Motor neuron (in vitro differentiated cells): ENCODE measurements at regions not wholly inside any gene's neighbourhood (a gene's known extent, or its start where the extent isn't known, plus 50 kb on each side); places are given as distances from the start of the nearest gene placed in this dataset.

Source experiments
- ATAC-seq, 8 experiments: fragments of 200-7000 bp; cut with Tn5 transposase; replicated peaks in 6 of 8; 2 replicates each; pipeline ENCODE4 v1.8.0; 2021; ENCODE audit warnings: mild to moderate bottlenecking in 8 of 8, moderate library complexity in 8 of 8
- H3K27ac ChIP-seq, 2 donors: fragments of 250-450 bp; sonication (Bioruptor Pico); 2 replicates each; pipeline ENCODE4 v1.9.0; 2021; ENCODE audit warnings: antibody characterized with exemption in 2 of 2, mild to moderate bottlenecking in 2 of 2, moderate library complexity in 1 of 2
- H3K4me1 ChIP-seq, 2 donors: fragments of 250-450 bp; sonication (Bioruptor Pico); replicated peaks in 1 of 2; 2 replicates each; pipeline ENCODE4 v1.6.1; 2021; ENCODE audit warnings: antibody characterized with exemption in 2 of 2, mild to moderate bottlenecking in 2 of 2, moderate library complexity in 1 of 2
- H3K4me3 ChIP-seq, 5 donors: fragments of 250-450 bp; sonication (Bioruptor Pico); 2 replicates each; pipeline ENCODE4 v1.9.0; 2021; ENCODE audit warnings: antibody characterized with exemption in 5 of 5, mild to moderate bottlenecking in 5 of 5, moderate library complexity in 4 of 5
- WGBS, 10 experiments: fragments of 450-650 bp; shearing (Covaris generic); methylation state at CpG; one replicate each; pipeline ENCODE4 v1.0.0; 2022; 5-methylcytosine and 5-hydroxymethylcytosine counted together
- in situ Hi-C, 9 experiments: fragments of 400-800 bp; cut with MboI; loops; one replicate each; pipeline ENCODE4 v1.15.0; 2021; ENCODE audit warnings: low sequenced_read_pairs in 9 of 9, low pct_unique_long_range_greater_than_20kb in 2 of 9; ENCODE audit not compliant: unreplicated experiment in 9 of 9

DNA sequence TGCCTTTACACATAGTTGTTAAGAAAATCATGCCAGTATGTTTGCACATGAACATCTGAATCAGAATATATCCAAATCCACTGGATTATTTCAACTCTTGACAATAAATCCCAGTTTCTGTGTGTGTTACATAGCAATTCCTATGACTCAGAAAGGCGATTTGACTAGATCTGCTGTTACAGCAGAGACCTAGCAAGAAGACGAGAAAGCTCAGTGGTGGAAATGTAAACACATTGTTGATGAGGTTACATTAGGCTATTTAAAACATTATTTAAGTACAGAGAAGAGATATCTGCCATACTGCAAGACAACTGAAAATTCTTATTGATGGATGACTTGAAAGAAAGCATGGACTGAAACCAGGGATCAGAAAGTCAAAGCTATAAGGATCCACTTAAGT is 73.0 kb upstream of the SMIM21 start:
- 25 to 100% (median 83%) methylated on average over 1 to 2 of the region's 2 CpGs; no CpG with 5 or more reads in 1 of the 10 experiments for WGBS, 10 experiments
- Histone ChIP-seq H3K4me1 (peaks cover 25 to 43% of the 10 kb centered on the region in 2 donors), H3K4me3 (no peak overlapping the region), H3K27ac (no peak overlapping the region)
- peak in 3 of 8 experiments; percentile 16 to 66 (median 22) for ATAC-seq
- in situ Hi-C loops: no loop called here

DNA sequence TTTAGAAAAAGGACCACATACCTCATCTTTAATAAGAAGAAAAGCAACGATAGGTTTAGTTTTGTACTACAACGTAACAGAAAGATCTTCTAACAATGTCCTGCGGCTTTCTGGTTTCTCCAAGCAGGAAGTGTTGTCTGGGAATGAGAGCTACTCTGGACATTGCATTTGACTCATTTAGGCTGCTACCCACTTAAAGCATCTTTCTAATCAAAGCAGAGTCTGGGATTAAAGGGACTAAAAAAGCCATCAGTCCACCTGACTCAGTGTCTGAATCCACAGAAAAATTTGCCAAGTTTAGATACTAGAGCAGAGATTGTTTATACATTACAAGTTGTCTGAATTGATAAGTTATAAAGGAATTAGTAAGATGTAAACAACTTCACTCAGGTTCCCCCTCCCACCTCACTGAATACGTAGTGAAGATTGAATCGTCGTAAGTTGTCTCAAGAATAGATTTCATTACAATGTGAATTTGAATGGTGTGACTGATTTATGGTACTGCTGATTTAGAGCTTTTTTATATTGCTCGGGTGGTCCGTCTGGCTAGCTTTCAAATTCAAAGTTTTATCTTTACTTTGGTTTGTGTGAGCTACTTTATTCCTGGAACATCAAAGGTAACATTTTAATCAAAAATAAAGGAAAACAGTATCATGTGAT is 70.2 kb upstream of the SMIM21 start:
- H3K4me3 ChIP-seq: no peak overlapping the region
- ATAC-seq: peak in 2 of 8 experiments; percentile 18 to 40
- in situ Hi-C loops: loop anchor here in 4 of 9 experiments (25.0 kb wide), 3 partner anchors 240 to 835 kb away; partner anchors contain the start of genes PTGR3 (in 1 of the 4) and TSHZ1 (in 1 of the 4)
- 16 to 79% (median 47%) methylated on average over 2 to 8 of the region's 8 CpGs for WGBS, 10 experiments
- H3K4me1 ChIP-seq: peaks cover 32 to 34% of the 10 kb centered on the region in 2 donors
- H3K27ac ChIP-seq: no peak overlapping the region

DNA sequence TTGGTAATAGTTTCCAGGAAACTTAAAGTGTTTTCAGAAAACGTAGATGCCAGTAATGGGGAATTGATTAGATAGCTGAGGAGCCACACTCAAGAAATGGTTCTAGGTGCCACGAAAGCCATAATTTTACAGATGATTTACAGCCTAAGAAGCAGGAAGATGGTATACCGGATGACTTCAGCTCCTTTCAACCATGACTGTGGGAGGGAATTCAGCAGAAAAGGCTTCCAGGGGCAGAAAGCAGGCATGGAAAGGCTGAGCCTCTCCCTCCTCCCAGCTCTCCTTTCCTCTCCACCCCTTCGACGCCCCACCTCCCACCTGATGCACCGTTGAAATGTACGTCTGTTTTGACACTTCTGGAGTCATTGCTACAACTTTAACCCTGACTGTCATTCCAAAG is 68.6 kb upstream of the SMIM21 start:
- Histone ChIP-seq H3K4me3 (no peak overlapping the region), H3K4me1 (peaks cover 32 to 34% of the 10 kb centered on the region in 2 donors), H3K27ac (no peak overlapping the region)
- in situ Hi-C loops: loop anchor here in 4 of 9 experiments (25.0 kb wide), 3 partner anchors 241 to 834 kb away; partner anchors contain the start of genes PTGR3 (in 1 of the 4) and TSHZ1 (in 1 of the 4)
- ATAC-seq: peak in 1 of 8 experiments; percentile 38
- WGBS, 10 experiments: 47 to 100% (median 78%) methylated on average over 1 to 5 of the region's 7 CpGs

DNA sequence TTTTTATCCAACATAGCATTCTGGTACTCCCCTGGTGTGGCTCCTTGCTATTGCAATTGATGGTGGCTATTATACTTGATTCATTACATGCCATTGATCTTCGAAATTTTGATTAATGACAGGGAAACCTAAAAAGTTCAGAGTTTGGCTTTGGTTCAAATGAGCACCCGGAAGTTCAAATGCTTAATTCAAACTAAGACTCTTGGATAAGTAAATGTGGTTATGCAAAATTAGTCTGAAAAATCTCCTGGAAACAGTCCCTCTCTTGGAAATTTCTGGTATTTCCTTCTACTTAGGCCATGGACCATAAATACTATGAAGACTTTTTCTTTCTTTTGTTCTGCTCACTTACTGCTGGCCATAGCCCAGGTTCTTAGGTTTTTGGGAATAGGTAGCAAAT is 65.3 kb upstream of the SMIM21 start:
- in situ Hi-C loops: loop anchor here in 4 of 9 experiments (25.0 kb wide), 3 partner anchors 244 to 831 kb away; partner anchors contain the start of genes PTGR3 (in 1 of the 4) and TSHZ1 (in 1 of the 4)
- H3K4me1 ChIP-seq: peaks cover 7 to 23% of the 10 kb centered on the region in 2 donors
- no peak overlapping the region for H3K27ac ChIP-seq
- 0 to 100% (median 63%) methylated on average over 1 to 2 of the region's 2 CpGs; no CpG with 5 or more reads in 2 of the 10 experiments for WGBS, 10 experiments
- no peak overlapping the region for H3K4me3 ChIP-seq
- peak in 1 of 8 experiments; percentile 11 for ATAC-seq

DNA sequence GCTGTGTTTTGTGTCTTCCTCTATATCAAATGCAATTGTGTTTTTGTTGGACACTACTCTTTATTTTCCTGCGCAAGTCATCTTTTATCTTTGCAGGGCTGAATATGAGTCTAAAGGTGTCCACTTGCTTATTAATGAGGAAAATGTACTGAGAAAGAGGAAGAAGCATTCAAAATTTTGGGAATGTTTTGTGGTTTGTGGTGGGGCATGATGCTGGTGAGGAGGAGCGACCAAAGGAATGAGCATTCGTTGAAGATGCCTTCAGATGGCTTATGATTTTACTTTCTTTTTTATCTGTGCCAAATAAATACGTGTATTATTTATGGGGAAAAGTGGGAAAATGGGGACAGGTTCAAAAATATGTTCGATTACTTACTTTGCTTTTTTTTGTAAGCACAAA is 63.9 kb upstream of the SMIM21 start:
- 32 to 100% (median 90%) methylated on average over 1 to 5 of the region's 5 CpGs for WGBS, 10 experiments
- H3K4me3 ChIP-seq: no peak overlapping the region
- in situ Hi-C loops: loop anchor here in 4 of 9 experiments (25.0 kb wide), 3 partner anchors 246 to 829 kb away; partner anchors contain the start of genes PTGR3 (in 1 of the 4) and TSHZ1 (in 1 of the 4)
- H3K4me1 ChIP-seq: peaks cover 0 to 13% of the 10 kb centered on the region in 2 donors
- no peak overlapping the region for H3K27ac ChIP-seq
- ATAC-seq: no peak

DNA sequence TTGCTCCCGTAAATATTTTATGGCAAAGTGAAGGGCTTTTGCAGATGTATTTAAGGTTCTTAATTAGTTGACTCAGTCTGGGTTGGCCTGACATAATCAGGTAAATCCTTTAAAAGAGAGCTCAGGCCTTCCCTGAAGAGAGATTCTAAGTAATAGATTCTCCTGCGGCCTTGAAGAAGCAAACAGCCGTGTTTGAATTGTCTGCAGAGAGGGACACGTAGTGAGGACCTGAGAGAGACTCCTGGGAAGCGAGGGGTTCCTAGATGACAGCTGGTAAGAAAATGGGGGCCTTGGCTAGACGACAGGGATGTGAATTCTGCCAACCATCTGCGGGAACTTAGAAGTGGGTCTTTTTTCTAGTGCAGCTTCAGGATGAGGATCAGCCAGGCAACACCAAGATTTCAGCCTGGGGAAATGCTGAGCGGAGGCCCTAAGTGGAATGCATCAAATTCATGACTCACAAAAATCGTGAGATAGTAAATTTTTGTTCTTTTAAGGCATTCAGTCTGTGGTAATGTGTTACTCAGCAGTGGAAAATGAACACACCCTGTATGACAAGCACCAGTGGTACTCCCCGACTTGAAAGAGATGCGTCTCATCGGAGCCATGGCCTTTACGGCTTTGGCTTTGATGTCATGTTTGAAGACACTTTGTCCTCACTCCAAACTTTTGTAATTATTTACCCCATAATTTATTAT is 62.1 kb upstream of the SMIM21 start:
- in situ Hi-C loops: loop anchor here in 4 of 9 experiments (25.0 kb wide), 3 partner anchors 248 to 827 kb away; partner anchors contain the start of genes PTGR3 (in 1 of the 4) and TSHZ1 (in 1 of the 4)
- peaks cover 0 to 5% of the 10 kb centered on the region in 2 donors for H3K4me1 ChIP-seq
- ATAC-seq: peak in 4 of 8 experiments; percentile 62 to 100 (median 95)
- WGBS, 10 experiments: 6 to 100% (median 73%) methylated on average over 1 to 13 of the region's 13 CpGs
- no peak overlapping the region for H3K27ac ChIP-seq
- H3K4me3 ChIP-seq: no peak overlapping the region

DNA sequence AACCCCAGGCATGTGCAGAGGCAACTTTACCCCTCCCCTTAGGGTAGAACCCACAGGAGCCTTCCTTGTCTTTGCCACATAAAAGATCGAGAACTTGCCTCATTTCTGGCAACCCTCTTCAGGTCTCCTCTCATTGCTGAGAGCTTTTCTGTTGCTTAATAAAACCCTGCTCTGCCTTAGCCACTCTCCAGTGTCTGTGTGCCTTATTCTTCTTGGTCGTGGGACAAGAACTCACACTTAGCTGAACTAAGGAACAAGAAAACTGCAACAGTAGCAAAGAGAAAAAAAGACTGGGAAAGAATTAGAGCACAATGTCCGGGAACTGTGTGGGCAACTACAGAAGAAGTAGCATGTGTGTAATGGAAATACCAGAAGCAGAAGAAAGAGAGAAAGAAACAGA is 56.2 kb upstream of the SMIM21 start:
- 36 to 100% (median 66%) methylated on average over 2 to 3 of the region's 3 CpGs for WGBS, 10 experiments
- in situ Hi-C loops: loop anchor here in 4 of 9 experiments (25.0 kb wide), 3 partner anchors 254 to 821 kb away; partner anchors contain the start of genes PTGR3 (in 1 of the 4) and TSHZ1 (in 1 of the 4)
- no peak overlapping the region for H3K4me3 ChIP-seq
- ATAC-seq: no peak
- peaks cover 0 to 3% of the 10 kb centered on the region in 2 donors for H3K4me1 ChIP-seq
- H3K27ac ChIP-seq: no peak overlapping the region

DNA sequence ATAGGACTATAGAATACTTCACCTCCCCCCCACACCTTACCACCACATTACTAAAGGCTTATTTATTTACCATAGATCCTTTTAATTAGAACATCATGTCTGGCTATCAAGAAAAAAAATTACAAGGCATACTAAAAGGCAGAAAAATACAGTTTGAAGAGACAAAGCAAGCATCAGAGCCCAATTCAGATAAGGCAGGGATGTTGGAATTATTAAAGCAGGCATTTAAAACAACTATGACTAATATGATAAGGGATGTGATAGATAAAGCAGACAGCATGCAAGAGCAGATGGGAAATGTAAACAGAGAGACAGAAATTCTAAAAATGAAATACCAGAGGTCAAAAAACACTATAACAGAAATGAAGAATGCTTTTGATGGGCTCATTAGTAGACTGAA is 55.4 kb upstream of the SMIM21 start:
- Histone ChIP-seq H3K27ac (no peak overlapping the region), H3K4me1 (peaks cover 0 to 4% of the 10 kb centered on the region in 2 donors), H3K4me3 (no peak overlapping the region)
- in situ Hi-C loops: loop anchor here in 4 of 9 experiments (25.0 kb wide), 3 partner anchors 254 to 821 kb away; partner anchors contain the start of genes PTGR3 (in 1 of the 4) and TSHZ1 (in 1 of the 4)
- no peak for ATAC-seq

DNA sequence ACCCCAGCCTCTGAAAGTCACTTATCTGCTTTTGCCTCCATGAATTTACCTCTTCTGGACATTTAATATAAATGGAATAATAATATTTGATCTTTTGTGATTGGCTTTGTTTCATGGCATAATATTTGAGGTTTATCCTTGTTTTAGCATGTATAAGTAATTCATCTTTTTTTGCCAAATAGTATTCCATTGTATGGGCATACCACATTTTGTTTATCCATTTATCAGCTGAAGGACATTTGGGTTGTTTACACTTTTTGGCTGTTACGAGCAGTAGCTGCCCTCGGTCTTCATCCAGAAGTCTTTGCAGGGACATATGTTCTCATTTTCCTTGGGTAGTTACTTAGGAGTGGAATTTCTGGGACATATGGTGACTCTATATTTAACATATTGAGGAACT is 53.0 kb upstream of the SMIM21 start:
- H3K27ac ChIP-seq: no peak overlapping the region
- in situ Hi-C loops: loop anchor here in 4 of 9 experiments (25.0 kb wide), 3 partner anchors 257 to 818 kb away; partner anchors contain the start of genes PTGR3 (in 1 of the 4) and TSHZ1 (in 1 of the 4)
- WGBS, 10 experiments: 40 to 100% (median 94%) methylated on average over 1 to 2 of the region's 2 CpGs
- ATAC-seq: no peak
- H3K4me1 ChIP-seq: peaks cover 0 to 10% of the 10 kb centered on the region in 2 donors
- no peak overlapping the region for H3K4me3 ChIP-seq

DNA sequence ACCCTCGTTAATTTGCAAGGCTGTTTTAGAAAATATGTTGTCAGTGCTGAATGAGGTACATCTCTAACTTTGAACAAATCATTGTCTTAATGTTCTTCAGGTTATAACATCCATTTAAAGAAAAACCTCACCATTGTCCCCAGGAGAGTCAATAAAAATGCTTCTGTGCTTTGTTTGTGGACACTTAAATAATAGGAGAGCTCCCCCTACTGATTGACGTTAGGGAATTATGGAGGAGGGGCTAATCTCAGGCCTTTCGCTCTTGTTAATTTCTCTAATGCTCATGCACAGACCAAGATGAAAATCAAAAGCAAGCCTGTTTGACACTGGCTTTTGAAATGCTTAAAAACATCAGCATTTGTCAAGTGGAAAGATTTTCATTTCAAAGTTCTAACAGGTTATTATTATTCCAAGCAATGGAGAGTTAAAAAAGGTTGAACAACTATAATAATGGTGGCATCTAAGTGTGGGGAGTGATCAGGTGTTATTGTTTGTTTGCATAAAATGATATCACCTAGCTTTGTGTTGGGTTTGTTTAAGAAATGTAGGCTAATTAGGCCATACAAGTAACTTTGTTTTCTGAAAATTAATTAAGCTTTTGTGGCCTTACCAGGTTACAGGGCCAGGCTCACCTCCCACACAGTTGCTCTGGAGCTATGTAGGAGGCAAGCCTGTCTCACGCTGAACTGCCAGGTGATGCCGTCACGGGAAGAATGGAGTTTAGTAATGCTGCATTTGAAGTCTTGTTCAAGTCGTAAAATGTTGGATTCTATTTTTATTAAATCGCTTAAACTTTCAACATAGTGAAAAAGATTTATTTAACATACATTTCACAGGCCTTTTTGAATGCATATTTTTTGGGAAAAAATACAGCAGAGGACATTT is 51.7 kb upstream of the SMIM21 start:
- WGBS, 10 experiments: 35 to 92% (median 82%) methylated on average over 3 to 8 of the region's 8 CpGs
- in situ Hi-C loops: loop anchor here in 4 of 9 experiments (25.0 kb wide), 3 partner anchors 258 to 817 kb away; partner anchors contain the start of genes PTGR3 (in 1 of the 4) and TSHZ1 (in 1 of the 4)
- Histone ChIP-seq H3K4me3 (no peak overlapping the region), H3K4me1 (peaks cover 0 to 20% of the 10 kb centered on the region in 2 donors), H3K27ac (no peak overlapping the region)
- ATAC-seq: peak; percentile 63 to 87 (median 80)

DNA sequence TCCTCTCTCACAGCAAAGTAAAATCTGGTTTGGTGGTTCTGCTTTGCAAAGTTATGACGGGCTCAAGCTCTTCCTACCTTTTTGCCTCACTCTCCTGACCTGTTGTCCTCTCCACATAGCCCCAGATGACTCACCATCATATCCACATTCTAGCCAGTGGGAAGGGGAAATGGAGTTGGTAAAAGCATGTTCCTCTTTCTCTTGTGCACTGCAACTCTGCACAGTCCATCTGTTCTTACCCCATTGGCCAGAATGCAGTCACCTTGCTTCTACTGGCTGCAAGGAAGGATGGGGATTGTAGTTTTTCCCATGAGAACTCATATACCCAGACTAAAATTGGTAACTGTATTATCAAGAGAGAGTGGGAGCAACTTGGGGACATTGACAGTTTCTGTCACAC is 50.4 kb upstream of the SMIM21 start:
- ATAC-seq: peak in 5 of 8 experiments; percentile 44 to 83 (median 57)
- 80 to 100% (median 86%) methylated on average over 1 of the region's 1 CpG; no CpG with 5 or more reads in 5 of the 10 experiments for WGBS, 10 experiments

More for the DNA sequence above, 50.4 kb upstream of the SMIM21 start:
- Histone ChIP-seq H3K4me3 (no peak overlapping the region), H3K4me1 (peaks cover 0 to 20% of the 10 kb centered on the region in 2 donors), H3K27ac (no peak overlapping the region)
- in situ Hi-C loops: loop anchor here in 4 of 9 experiments (25.0 kb wide), 3 partner anchors 259 to 816 kb away; partner anchors contain the start of genes PTGR3 (in 1 of the 4) and TSHZ1 (in 1 of the 4)
